H1 (cell line): ENCODE measurements at regions not wholly inside any gene's neighbourhood (a gene's known extent, or its start where the extent isn't known, plus 50 kb on each side); places are given as distances from the start of the nearest gene placed in this dataset.

Source experiments
- CTCF ChIA-PET: fragments of 300-600 bp; sonication (Branson Sonifier 250); formaldehyde crosslinking; loops from one replicate; lab custom pipeline; 2021; ENCODE audit not compliant: partially characterized antibody; lab: Charles Lee
- POLR2A ChIA-PET: fragments of 300-600 bp; sonication (Branson Sonifier 250); formaldehyde crosslinking; loops from one replicate; lab custom pipeline; 2021; ENCODE audit warnings: inconsistent platforms; ENCODE audit not compliant: partially characterized antibody; lab: Charles Lee
- DNase-seq, 2 experiments: peaks; one replicate each; pipeline versions ENCODE4 v3.0.0 to v3.0.0-alpha.2; 2010 to 2022; ENCODE audit warnings: low spot score in 2 of 2, low read depth in 1 of 2, mixed read lengths in 1 of 2
- FAIRE-seq: peaks from 2 replicates; lab custom pipeline; 2011; peaks lifted over from hg19 to GRCh38; lab: Jason Lieb, UNC
- H2AFZ ChIP-seq: 2 replicates; pipeline ENCODE4 v1.8.1; 2012; ENCODE audit warnings: low read length, inconsistent platforms
- H2AK5ac ChIP-seq: 2 replicates; pipeline ENCODE4 v1.6.1; 2013; ENCODE audit warnings: low read depth, low read length
- H2BK120ac ChIP-seq: replicated peaks from 2 replicates; pipeline ENCODE3; 2013; ENCODE audit warnings: low read depth, low read length, inconsistent platforms
- H2BK12ac ChIP-seq: 2 replicates; pipeline ENCODE4 v1.6.1; 2013; ENCODE audit warnings: low read depth, low read length
- H2BK15ac ChIP-seq: 2 replicates; pipeline ENCODE4 v1.6.1; 2013; ENCODE audit warnings: low read length
- H2BK20ac ChIP-seq: 2 replicates; pipeline ENCODE4 v1.6.1; 2013; ENCODE audit warnings: low read length
- H2BK5ac ChIP-seq: 2 replicates; pipeline ENCODE4 v1.6.1; 2013; ENCODE audit warnings: low read depth, low read length
- H3K14ac ChIP-seq: 2 replicates; pipeline ENCODE4 v1.6.1; 2013; ENCODE audit warnings: inconsistent platforms; ENCODE audit not compliant: insufficient read length
- H3K18ac ChIP-seq: 2 replicates; pipeline ENCODE4 v1.6.1; 2013; ENCODE audit warnings: low read length; ENCODE audit errors: extremely low read depth
- H3K23ac ChIP-seq: 2 replicates; pipeline ENCODE4 v1.6.1; 2013; ENCODE audit warnings: inconsistent platforms; ENCODE audit not compliant: insufficient read length
- H3K23me2 ChIP-seq: 2 replicates; pipeline ENCODE4 v1.6.1; 2013; ENCODE audit warnings: low read depth, low read length
- H3K27ac ChIP-seq: 2 replicates; pipeline ENCODE4 v1.6.1; 2011; ENCODE audit warnings: low read depth, low read length, inconsistent platforms
- H3K27me3 ChIP-seq, 4 experiments: replicated peaks in 1 of 4; 1 replicate in 1 of 4; 2 replicates in 3 of 4; pipeline versions ENCODE4 v1.6.1 to v1.8.1; 2011 to 2013; ENCODE audit warnings: low read length in 3 of 4, mild to moderate bottlenecking in 3 of 4, inconsistent platforms in 2 of 4, mixed read lengths in 2 of 4, moderate library complexity in 1 of 4; ENCODE audit not compliant: control insufficient read depth in 3 of 4, insufficient read depth in 3 of 4; ENCODE audit errors: extremely low read depth in 1 of 4
- H3K36me3 ChIP-seq, 4 experiments: 2 replicates each; pipeline versions ENCODE4 v1.6.1 to v1.8.1; 2011 to 2013; ENCODE audit warnings: mild to moderate bottlenecking in 4 of 4, low read length in 3 of 4, moderate library complexity in 2 of 4, control low read depth in 1 of 4, inconsistent platforms in 1 of 4; ENCODE audit not compliant: insufficient read depth in 4 of 4, control insufficient read depth in 2 of 4
- H3K4ac ChIP-seq: replicated peaks from 2 replicates; pipeline ENCODE3; 2013; ENCODE audit warnings: low read length, low read depth, mixed read lengths, inconsistent platforms; ENCODE audit not compliant: insufficient read length
- H3K4me1 ChIP-seq, 4 experiments: replicated peaks in 1 of 4; 1 replicate in 1 of 4; 2 replicates in 3 of 4; pipeline versions ENCODE4 v1.6.1 to v1.8.1; 2011 to 2013; ENCODE audit warnings: low read length in 3 of 4, inconsistent platforms in 2 of 4, mixed read lengths in 1 of 4; ENCODE audit not compliant: insufficient read depth in 4 of 4, control insufficient read depth in 3 of 4
- H3K4me2 ChIP-seq, 2 experiments: 2 replicates each; pipeline versions ENCODE4 v1.6.1 to v1.8.1; 2011 to 2013; ENCODE audit warnings: low read depth in 2 of 2, low read length in 2 of 2, control low read depth in 1 of 2, inconsistent platforms in 1 of 2, mild to moderate bottlenecking in 1 of 2; ENCODE audit not compliant: insufficient read depth in 1 of 2
- H3K4me3 ChIP-seq, 4 experiments: fragments of 200-600, 300-600 bp in 1 of 4; sonication (generic), shearing (Covaris generic), sonication (Bioruptor Twin) in 1 of 4; 2 replicates each; pipeline versions ENCODE4 v1.5.1 to v1.8.1; 2011 to 2016; ENCODE audit warnings: low read length in 4 of 4, low read depth in 3 of 4, control low read depth in 2 of 4, inconsistent platforms in 2 of 4, mild to moderate bottlenecking in 2 of 4, mixed read lengths in 1 of 4, moderate library complexity in 1 of 4; ENCODE audit not compliant: insufficient read depth in 2 of 4; ENCODE audit errors: extremely low read depth in 1 of 4
- H3K56ac ChIP-seq: replicated peaks from 2 replicates; pipeline ENCODE3; 2013; ENCODE audit warnings: low read depth, mild to moderate bottlenecking, mixed read lengths, low read length, inconsistent platforms; ENCODE audit not compliant: insufficient read length
- H3K79me1 ChIP-seq: 2 replicates; pipeline ENCODE4 v1.6.1; 2013; ENCODE audit warnings: low read depth, low read length, control low read depth
- H3K79me2 ChIP-seq, 2 experiments: 2 replicates each; pipeline versions ENCODE4 v1.6.1 to v1.8.1; 2012 to 2013; ENCODE audit warnings: low read length in 2 of 2, mild to moderate bottlenecking in 2 of 2, inconsistent platforms in 1 of 2; ENCODE audit not compliant: insufficient read depth in 2 of 2, control insufficient read depth in 1 of 2
- H3K9ac ChIP-seq, 4 experiments: replicated peaks in 1 of 4; 1 replicate in 1 of 4; 2 replicates in 3 of 4; pipeline versions ENCODE4 v1.6.1 to v1.8.1; 2011 to 2013; ENCODE audit warnings: low read depth in 3 of 4, low read length in 3 of 4, control low read depth in 2 of 4, mild to moderate bottlenecking in 2 of 4, moderate library complexity in 2 of 4, inconsistent platforms in 1 of 4; ENCODE audit errors: extremely low read depth in 1 of 4
- H3K9me3 ChIP-seq, 2 experiments: 2 replicates each; pipeline versions ENCODE4 v1.6.1 to v1.8.1; 2012 to 2013; ENCODE audit warnings: mild to moderate bottlenecking in 2 of 2, moderate library complexity in 2 of 2, control low read depth in 1 of 2, inconsistent platforms in 1 of 2, low read depth in 1 of 2, low read length in 1 of 2, mixed read lengths in 1 of 2; ENCODE audit not compliant: insufficient read depth in 2 of 2
- H4K20me1 ChIP-seq, 2 experiments: replicated peaks in 1 of 2; 2 replicates each; pipeline versions ENCODE3 to v1.8.1; 2011 to 2013; ENCODE audit warnings: inconsistent platforms in 2 of 2, low read length in 2 of 2, mild to moderate bottlenecking in 1 of 2; ENCODE audit not compliant: insufficient read depth in 2 of 2, control insufficient read depth in 1 of 2
- H4K5ac ChIP-seq: 2 replicates; pipeline ENCODE4 v1.6.1; 2013; ENCODE audit warnings: low read length, low read depth, mixed read lengths, inconsistent platforms; ENCODE audit not compliant: insufficient read length
- H4K8ac ChIP-seq: 2 replicates; pipeline ENCODE4 v1.8.0; 2013; ENCODE audit warnings: mild to moderate bottlenecking, moderate library complexity, low read length, inconsistent platforms; ENCODE audit not compliant: insufficient read depth; ENCODE audit errors: extremely low read depth
- H4K91ac ChIP-seq: replicated peaks from 2 replicates; pipeline ENCODE3; 2013; ENCODE audit warnings: low read length, mixed read lengths, inconsistent platforms; ENCODE audit not compliant: insufficient read length
- BRCA1 ChIP-seq: IDR thresholded peaks from 2 replicates; pipeline ENCODE4 v1.6.1; 2012; ENCODE audit warnings: low read depth, low read length, improper control_type of control experiment
- CHD2 ChIP-seq: IDR thresholded peaks from 2 replicates; pipeline ENCODE4 v1.6.1; 2012; ENCODE audit warnings: low read length, improper control_type of control experiment
- KDM1A ChIP-seq: fragments of 200-600, 300-600 bp; sonication (generic); IDR thresholded peaks from 2 replicates; pipeline ENCODE4 v1.7.1; 2016; ENCODE audit warnings: mild to moderate bottlenecking, low read length, borderline replicate concordance
- RFX5 ChIP-seq: IDR thresholded peaks from 2 replicates; pipeline ENCODE4 v1.6.1; 2011; ENCODE audit warnings: low read depth, low read length, improper control_type of control experiment, borderline replicate concordance
- SAP30 ChIP-seq: fragments of 300-600 bp; sonication (generic); IDR thresholded peaks from 2 replicates; pipeline ENCODE4 v1.7.1; 2012; ENCODE audit warnings: low read length, moderate library complexity, mild to moderate bottlenecking, inconsistent platforms; ENCODE audit not compliant: insufficient read depth, insufficient replicate concordance
- SP1 ChIP-seq: IDR thresholded peaks from 2 replicates; pipeline ENCODE4 v1.6.1; 2011; ENCODE audit warnings: low read depth, low read length
- WGBS, 2 experiments: shearing (Covaris generic) in 1 of 2; methylation state at CpG; one replicate each; pipeline versions ENCODE4 v1.1.6 to v1.1.7; 2013 to 2015; ENCODE audit warnings: low lambda C conversion rate in 2 of 2, mixed read lengths in 2 of 2, inconsistent platforms in 1 of 2, low coverage in 1 of 2, missing lambda C conversion rate in 1 of 2; ENCODE audit not compliant: insufficient replicate concordance in 2 of 2, insufficient coverage in 1 of 2, insufficient read length in 1 of 2; ENCODE audit errors: extremely low coverage in 1 of 2, missing lambda C conversion rate in 1 of 2; 5-methylcytosine and 5-hydroxymethylcytosine counted together
- TF ChIP-seq, protein P1 (sequence below): IDR thresholded peaks from 2 replicates; pipeline ENCODE4 v1.6.1; 2012; ENCODE audit warnings: inconsistent platforms
- TF ChIP-seq, protein P2 (sequence below): IDR thresholded peaks from 2 replicates; pipeline ENCODE4 v1.6.1; 2012; ENCODE audit warnings: low read length, inconsistent platforms
- TF ChIP-seq, protein P3 (sequence below): IDR thresholded peaks from 2 replicates; pipeline ENCODE4 v1.6.1; 2012; ENCODE audit warnings: inconsistent platforms

DNA sequence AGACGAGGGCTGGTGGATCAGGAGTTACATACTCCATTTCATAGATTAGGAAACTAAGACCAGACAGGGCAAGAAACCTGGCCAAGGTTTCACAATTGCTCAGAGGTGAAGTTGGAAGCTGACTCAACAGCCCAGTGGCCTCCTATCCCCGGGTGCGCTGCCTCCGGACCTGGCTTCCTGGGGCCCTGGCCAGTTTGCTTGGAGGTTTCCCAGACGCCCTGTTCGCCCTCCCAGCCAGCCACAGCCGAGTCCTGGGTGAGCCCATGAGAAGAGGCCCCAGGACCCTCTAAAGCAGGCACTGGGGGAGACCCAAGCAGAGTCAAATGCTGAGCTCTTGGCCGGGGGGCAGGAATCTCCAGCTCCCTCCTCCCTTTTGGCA is 180.1 kb downstream of the ZBTB18 start:
- H2BK20ac ChIP-seq, result no peak overlapping the region
- FAIRE-seq (no peak), DNase-seq (peak in 1 of 2 experiments; percentile 49)
- no peak overlapping the region for H3K27ac ChIP-seq
- H3K4ac ChIP-seq, result no peak overlapping the region
- WGBS, 2 experiments, result 83% methylated on average over 8 of the region's 8 CpGs; no CpG with 5 or more reads in 1 of the 2 experiments
- H3K79me1 ChIP-seq, result no peaks in the 10 kb centered on the region
- H4K20me1 ChIP-seq, result no peaks in the 10 kb centered on the region
- no peak overlapping the region for H4K5ac ChIP-seq
- 0 out of 2 replicates have a peak overlapping the region, but pooled peaks have one; percentile 28 for H2BK12ac ChIP-seq
- H3K18ac ChIP-seq, result no peak overlapping the region
- no peak overlapping the region for H4K8ac ChIP-seq
- no peak overlapping the region for H2BK5ac ChIP-seq
- no peaks in the 10 kb centered on the region for H3K79me2 ChIP-seq
- TF ChIP-seq SP1, result no peak
- TF ChIP-seq, protein P1, sequence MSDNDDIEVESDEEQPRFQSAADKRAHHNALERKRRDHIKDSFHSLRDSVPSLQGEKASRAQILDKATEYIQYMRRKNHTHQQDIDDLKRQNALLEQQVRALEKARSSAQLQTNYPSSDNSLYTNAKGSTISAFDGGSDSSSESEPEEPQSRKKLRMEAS, result no peak
- TF ChIP-seq BRCA1, result no peak
- no peak for TF ChIP-seq KDM1A
- TF ChIP-seq, protein P2, sequence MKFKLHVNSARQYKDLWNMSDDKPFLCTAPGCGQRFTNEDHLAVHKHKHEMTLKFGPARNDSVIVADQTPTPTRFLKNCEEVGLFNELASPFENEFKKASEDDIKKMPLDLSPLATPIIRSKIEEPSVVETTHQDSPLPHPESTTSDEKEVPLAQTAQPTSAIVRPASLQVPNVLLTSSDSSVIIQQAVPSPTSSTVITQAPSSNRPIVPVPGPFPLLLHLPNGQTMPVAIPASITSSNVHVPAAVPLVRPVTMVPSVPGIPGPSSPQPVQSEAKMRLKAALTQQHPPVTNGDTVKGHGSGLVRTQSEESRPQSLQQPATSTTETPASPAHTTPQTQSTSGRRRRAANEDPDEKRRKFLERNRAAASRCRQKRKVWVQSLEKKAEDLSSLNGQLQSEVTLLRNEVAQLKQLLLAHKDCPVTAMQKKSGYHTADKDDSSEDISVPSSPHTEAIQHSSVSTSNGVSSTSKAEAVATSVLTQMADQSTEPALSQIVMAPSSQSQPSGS, result no peak
- TF ChIP-seq SAP30, result no peak
- TF ChIP-seq, protein P3, sequence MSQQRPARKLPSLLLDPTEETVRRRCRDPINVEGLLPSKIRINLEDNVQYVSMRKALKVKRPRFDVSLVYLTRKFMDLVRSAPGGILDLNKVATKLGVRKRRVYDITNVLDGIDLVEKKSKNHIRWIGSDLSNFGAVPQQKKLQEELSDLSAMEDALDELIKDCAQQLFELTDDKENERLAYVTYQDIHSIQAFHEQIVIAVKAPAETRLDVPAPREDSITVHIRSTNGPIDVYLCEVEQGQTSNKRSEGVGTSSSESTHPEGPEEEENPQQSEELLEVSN, result no peak
- no peak for TF ChIP-seq RFX5
- no peak for TF ChIP-seq CHD2
- no peak overlapping the region for H3K9ac ChIP-seq
- no peaks in the 10 kb centered on the region; a peak in 1 of 7 replicates for H3K27me3 ChIP-seq
- no peak overlapping the region for H3K23ac ChIP-seq
- CTCF ChIA-PET, result interaction anchor here (0.9 to 2.0 kb wide), 5 partner anchors 18 to 233 kb away, joined by 3 to 6 read pairs (median 3); no protein-coding TSS in a partner anchor
- H3K4me2 ChIP-seq, result no peak overlapping the region
- H3K23me2 ChIP-seq, result no peaks in the 10 kb centered on the region
- H4K91ac ChIP-seq, result no peak overlapping the region
- no peaks in the 10 kb centered on the region for H3K36me3 ChIP-seq
- H2BK120ac ChIP-seq, result no peak overlapping the region
- peaks cover 0 to 8% (median 1%) of the 10 kb centered on the region in 4 experiments; a peak in 3 of 7 replicates for H3K4me1 ChIP-seq
- H3K56ac ChIP-seq, result no peak overlapping the region
- H3K14ac ChIP-seq, result no peak overlapping the region
- H3K4me3 ChIP-seq, result no peak overlapping the region
- H2AFZ ChIP-seq, result peak overlapping the region; percentile 78
- no peak overlapping the region for H2AK5ac ChIP-seq
- H3K9me3 ChIP-seq, result no peaks in the 10 kb centered on the region
- POLR2A ChIA-PET, result interaction anchor here (0.7 kb wide), 1 partner anchor 35 kb away, joined by 3 read pairs; no protein-coding TSS in a partner anchor
- no peak overlapping the region for H2BK15ac ChIP-seq
